Endodermal cell (in vitro differentiated cells): ENCODE measurements at regions not wholly inside any gene's neighbourhood (a gene's known extent, or its start where the extent isn't known, plus 50 kb on each side); places are given as distances from the start of the nearest gene placed in this dataset.

Source experiments
- DNase-seq: peaks from one replicate; pipeline ENCODE4 v3.0.0-alpha.2; 2017
- H3K27ac ChIP-seq: 2 replicates; pipeline ENCODE4 v1.5.1; 2013; ENCODE audit warnings: mild to moderate bottlenecking, low read depth, low read length, moderate library complexity
- H3K27me3 ChIP-seq: 2 replicates; pipeline ENCODE4 v1.6.1; 2013; ENCODE audit warnings: mild to moderate bottlenecking, low read length, moderate library complexity; ENCODE audit not compliant: insufficient read depth, control insufficient read depth, poor library complexity, severe bottlenecking
- H3K36me3 ChIP-seq: 2 replicates; pipeline ENCODE4 v1.7.0; 2013; ENCODE audit warnings: mild to moderate bottlenecking, low read length, moderate library complexity; ENCODE audit not compliant: control insufficient read depth, insufficient read depth
- H3K4me1 ChIP-seq: one replicate; pipeline ENCODE4 v1.7.0; 2013; ENCODE audit warnings: low read length; ENCODE audit not compliant: control insufficient read depth, insufficient read depth
- H3K4me3 ChIP-seq: 2 replicates; pipeline ENCODE4 v1.5.1; 2013; ENCODE audit warnings: mild to moderate bottlenecking, low read length, moderate library complexity
- H3K9ac ChIP-seq: 2 replicates; pipeline ENCODE4 v1.6.1; 2013; ENCODE audit warnings: mild to moderate bottlenecking, low read length, moderate library complexity; ENCODE audit not compliant: poor library complexity, severe bottlenecking; ENCODE audit errors: extremely low read depth
- H3K9me3 ChIP-seq: 2 replicates; pipeline ENCODE4 v1.6.1; 2013; ENCODE audit warnings: mild to moderate bottlenecking, low read length, moderate library complexity; ENCODE audit not compliant: control insufficient read depth
- H3K27ac Mint-ChIP-seq: 2 replicates; pipeline ENCODE4 v1.8.0; 2020; ENCODE audit warnings: mixed read lengths
- H3K27me3 Mint-ChIP-seq: 2 replicates; pipeline ENCODE4 v1.8.0; 2021; ENCODE audit warnings: mild to moderate bottlenecking, mixed read lengths; ENCODE audit not compliant: insufficient read depth
- H3K36me3 Mint-ChIP-seq: 2 replicates; pipeline ENCODE4 v1.8.0; 2020; ENCODE audit warnings: low read depth, mixed read lengths
- H3K4me1 Mint-ChIP-seq: 2 replicates; pipeline ENCODE4 v1.8.0; 2020; ENCODE audit warnings: mixed read lengths
- H3K4me3 Mint-ChIP-seq: 2 replicates; pipeline ENCODE4 v1.8.0; 2020; ENCODE audit warnings: mild to moderate bottlenecking, moderate library complexity, mixed read lengths
- H3K9me3 Mint-ChIP-seq: 2 replicates; pipeline ENCODE4 v1.8.0; 2020; ENCODE audit warnings: mild to moderate bottlenecking, mixed read lengths
- CTCF ChIP-seq: fragments of 200-600 bp; sonication (generic); conservative IDR thresholded peaks from 2 replicates; pipeline ENCODE4 v1.5.0; 2021; ENCODE audit warnings: antibody characterized with exemption, mild to moderate bottlenecking
- WGBS, 2 experiments: methylation state at CpG; one replicate each; pipeline versions ENCODE4 v1.1.5 to v1.1.7; 2013; ENCODE audit warnings: missing lambda C conversion rate in 2 of 2, mixed read lengths in 1 of 2; ENCODE audit not compliant: insufficient coverage in 1 of 2, insufficient read length in 1 of 2; 5-methylcytosine and 5-hydroxymethylcytosine counted together

- H3K9me3 ChIP-seq: peaks cover 8% of the 10 kb centered on the region
- Mint-ChIP-seq H3K27ac (peak overlapping the region; percentile 25), H3K9me3 (peaks cover 4% of the 10 kb centered on the region), H3K27me3 (no peaks in the 10 kb centered on the region), H3K4me3 (no peak overlapping the region), H3K36me3 (no peaks in the 10 kb centered on the region), H3K4me1 (peaks cover 2% of the 10 kb centered on the region)
- DNase-seq: no peak
- H3K4me3 ChIP-seq: no peak overlapping the region
- 92% methylated on average over 1 of the region's 1 CpG; no CpG with 5 or more reads in 1 of the 2 experiments for WGBS, 2 experiments
- no peaks in the 10 kb centered on the region for H3K27me3 ChIP-seq
- TF ChIP-seq CTCF: no peak
- no peak overlapping the region for H3K27ac ChIP-seq
- H3K4me1 ChIP-seq: no peaks in the 10 kb centered on the region
- H3K36me3 ChIP-seq: no peaks in the 10 kb centered on the region
- H3K9ac ChIP-seq: no peak overlapping the region
Measured at GRCh38 chr5:101418713-101419118, 515.6 kb upstream of the ST8SIA4 start.

GRCh38 chr5:101404531-101404930 lies 501.4 kb upstream of the ST8SIA4 start:
- Histone ChIP-seq H3K36me3 (no peaks in the 10 kb centered on the region), H3K9ac (no peak overlapping the region), H3K27ac (no peak overlapping the region), H3K9me3 (no peaks in the 10 kb centered on the region), H3K4me3 (no peak overlapping the region), H3K4me1 (no peaks in the 10 kb centered on the region), H3K27me3 (no peaks in the 10 kb centered on the region)
- Mint-ChIP-seq H3K9me3 (peaks cover 5% of the 10 kb centered on the region), H3K27me3 (no peaks in the 10 kb centered on the region), H3K4me1 (no peaks in the 10 kb centered on the region), H3K27ac (no peak overlapping the region), H3K4me3 (no peak overlapping the region), H3K36me3 (no peaks in the 10 kb centered on the region)
- TF ChIP-seq CTCF: no peak
- WGBS, 2 experiments: 71 to 84% methylated on average over 1 of the region's 1 CpG
- no peak for DNase-seq

GRCh38 chr5:101393795-101394450 lies 490.8 kb upstream of the ST8SIA4 start:
- H3K4me3 Mint-ChIP-seq: no peak overlapping the region
- no peaks in the 10 kb centered on the region for H3K27me3 ChIP-seq
- H3K36me3 Mint-ChIP-seq: no peaks in the 10 kb centered on the region
- peaks cover 25% of the 10 kb centered on the region for H3K9me3 ChIP-seq
- no peaks in the 10 kb centered on the region for H3K4me1 ChIP-seq
- H3K9ac ChIP-seq: no peak overlapping the region
- no peaks in the 10 kb centered on the region for H3K27me3 Mint-ChIP-seq
- TF ChIP-seq CTCF: no peak
- H3K4me1 Mint-ChIP-seq: no peaks in the 10 kb centered on the region
- H3K4me3 ChIP-seq: no peak overlapping the region
- H3K27ac ChIP-seq: no peak overlapping the region
- H3K27ac Mint-ChIP-seq: no peak overlapping the region
- WGBS, 2 experiments: 88% methylated on average over 4 to 5 of the region's 5 CpGs
- peaks cover 17% of the 10 kb centered on the region for H3K9me3 Mint-ChIP-seq
- no peaks in the 10 kb centered on the region for H3K36me3 ChIP-seq
- DNase-seq: no peak
